OCI-LY1 (cell line): ENCODE measurements at regions not wholly inside any gene's neighbourhood (a gene's known extent, or its start where the extent isn't known, plus 50 kb on each side); places are given as distances from the start of the nearest gene placed in this dataset.

Experiments
- CTCF ChIP-seq: fragments of 200-600 bp; sonication (generic), shearing (Covaris generic); IDR thresholded peaks from 2 replicates; pipeline ENCODE4 v1.5.1; 2017; ENCODE audit warnings: mild to moderate bottlenecking, antibody characterized with exemption, low read length, moderate library complexity, mixed read lengths
- EZH2 ChIP-seq: fragments of 200-600 bp; sonication (generic), shearing (Covaris generic); IDR thresholded peaks from 2 replicates; pipeline ENCODE4 v1.8.0; 2017; ENCODE audit warnings: borderline replicate concordance, mixed run types, mild to moderate bottlenecking, antibody characterized with exemption, low read length, moderate library complexity, mixed read lengths

GRCh38 chr3:160091441-160091840, 102.8 kb downstream of the IL12A start:
- TF ChIP-seq CTCF (no peak), EZH2 (no peak)
